Right lobe of liver (tissue), 4 donors: ENCODE measurements at regions not wholly inside any gene's neighbourhood (a gene's known extent, or its start where the extent isn't known, plus 50 kb on each side); places are given as distances from the start of the nearest gene placed in this dataset.

Source experiments
- CTCF ChIP-seq, 4 donors: fragments of 200-600 bp in 3 of 4; fragments of 450-650 bp in 1 of 4; IDR thresholded peaks; one replicate each; pipeline versions ENCODE4 v1.5.1 to v1.8.0; 2016 to 2022; ENCODE audit warnings: antibody characterized with exemption in 4 of 4, mild to moderate bottlenecking in 2 of 4
- POLR2A ChIP-seq: fragments of 450-650 bp; IDR thresholded peaks from one replicate; pipeline ENCODE4 v1.6.1; 2017; ENCODE audit warnings: antibody characterized with exemption, mild to moderate bottlenecking
- donor health status: DM: no; HTN: no; CAD: no.
- donor health status: DM: no; HTN: no; CAD: no.
- donor health status: DM: no; HTN: yes; CAD: no.

DNA sequence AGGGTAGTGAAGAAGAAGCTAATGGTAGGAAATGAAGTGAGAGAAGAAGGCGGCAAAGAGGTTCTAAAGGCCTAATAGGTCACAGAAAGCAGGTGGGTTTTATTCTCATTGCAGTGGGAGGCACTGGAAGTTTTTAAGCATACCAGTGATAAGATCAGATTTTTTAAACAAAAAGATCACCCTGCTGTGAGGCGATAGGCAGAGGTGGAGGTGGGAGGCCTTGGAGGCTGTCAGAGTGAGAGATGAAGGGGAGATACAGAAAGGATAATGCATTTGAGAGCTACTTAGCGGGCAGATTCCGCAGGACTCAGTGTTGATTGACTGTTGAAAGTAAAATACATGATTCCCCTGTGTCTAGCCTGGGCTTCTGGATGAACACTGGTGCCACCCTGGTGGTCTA lies 116.7 kb upstream of the FRY start:
- TF ChIP-seq CTCF (IDR thresholded peaks at IDR 0.05) (no peak), POLR2A (no peak)
